22Rv1 (cell line): ENCODE measurements at regions not wholly inside any gene's neighbourhood (a gene's known extent, or its start where the extent isn't known, plus 50 kb on each side); places are given as distances from the start of the nearest gene placed in this dataset.

Experiments
- H3K27ac ChIP-seq: fragments of 450-650 bp; 2 replicates; pipeline ENCODE4 v1.5.1; 2017
- ZFX ChIP-seq: fragments of 450-650 bp; IDR thresholded peaks from 2 replicates; pipeline ENCODE4 v1.6.1; 2017; ENCODE audit warnings: antibody characterized with exemption, borderline replicate concordance
- TF ChIP-seq, protein P1 (sequence below): fragments of 450-650 bp; IDR thresholded peaks from 2 replicates; pipeline ENCODE4 v1.5.1; 2017; ENCODE audit warnings: mild to moderate bottlenecking

DNA sequence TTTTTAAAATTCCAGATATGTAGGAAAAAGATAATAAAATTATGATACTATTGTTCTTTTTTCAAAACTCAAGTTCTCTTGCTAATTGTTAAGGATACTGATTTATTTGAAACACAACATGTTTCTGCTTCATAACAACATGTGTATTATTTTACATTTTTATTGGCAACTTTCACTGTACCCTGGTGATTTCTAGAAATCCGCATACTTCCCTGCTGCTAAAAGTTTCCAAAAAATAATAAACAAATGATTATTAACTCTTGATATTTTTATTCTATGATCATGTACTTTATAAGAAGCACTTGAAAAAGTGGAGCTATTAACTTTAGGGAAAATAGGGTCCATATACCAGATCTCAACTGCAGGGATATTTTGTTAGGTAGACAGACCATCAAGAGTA lies 71.2 kb upstream of the HCCS start:
- H3K27ac ChIP-seq, result no peak overlapping the region
- TF ChIP-seq, protein P1, sequence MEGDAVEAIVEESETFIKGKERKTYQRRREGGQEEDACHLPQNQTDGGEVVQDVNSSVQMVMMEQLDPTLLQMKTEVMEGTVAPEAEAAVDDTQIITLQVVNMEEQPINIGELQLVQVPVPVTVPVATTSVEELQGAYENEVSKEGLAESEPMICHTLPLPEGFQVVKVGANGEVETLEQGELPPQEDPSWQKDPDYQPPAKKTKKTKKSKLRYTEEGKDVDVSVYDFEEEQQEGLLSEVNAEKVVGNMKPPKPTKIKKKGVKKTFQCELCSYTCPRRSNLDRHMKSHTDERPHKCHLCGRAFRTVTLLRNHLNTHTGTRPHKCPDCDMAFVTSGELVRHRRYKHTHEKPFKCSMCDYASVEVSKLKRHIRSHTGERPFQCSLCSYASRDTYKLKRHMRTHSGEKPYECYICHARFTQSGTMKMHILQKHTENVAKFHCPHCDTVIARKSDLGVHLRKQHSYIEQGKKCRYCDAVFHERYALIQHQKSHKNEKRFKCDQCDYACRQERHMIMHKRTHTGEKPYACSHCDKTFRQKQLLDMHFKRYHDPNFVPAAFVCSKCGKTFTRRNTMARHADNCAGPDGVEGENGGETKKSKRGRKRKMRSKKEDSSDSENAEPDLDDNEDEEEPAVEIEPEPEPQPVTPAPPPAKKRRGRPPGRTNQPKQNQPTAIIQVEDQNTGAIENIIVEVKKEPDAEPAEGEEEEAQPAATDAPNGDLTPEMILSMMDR, result no peak
- TF ChIP-seq ZFX, result no peak

DNA sequence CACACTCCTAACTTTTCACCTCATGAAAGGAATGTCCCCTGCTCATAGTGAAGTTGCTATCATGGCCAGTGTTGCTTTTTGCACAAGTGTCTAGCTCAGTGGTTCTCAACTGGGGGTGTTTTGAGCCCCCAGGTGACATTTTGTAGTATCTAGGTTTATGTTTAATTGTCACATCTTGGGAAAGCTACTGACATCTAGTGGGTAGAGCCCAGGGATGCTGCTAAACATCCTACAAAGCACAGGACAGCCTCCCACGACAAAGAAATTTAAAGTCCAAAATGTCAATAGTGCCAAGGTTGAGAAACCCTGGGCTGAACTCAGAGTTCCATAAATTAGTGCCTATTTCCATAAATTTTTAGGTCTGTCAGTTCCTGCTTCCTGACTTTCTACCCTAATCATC lies 70.7 kb upstream of the HCCS start:
- TF ChIP-seq, protein P1, result no peak
- no peak for TF ChIP-seq ZFX
- no peak overlapping the region for H3K27ac ChIP-seq

DNA sequence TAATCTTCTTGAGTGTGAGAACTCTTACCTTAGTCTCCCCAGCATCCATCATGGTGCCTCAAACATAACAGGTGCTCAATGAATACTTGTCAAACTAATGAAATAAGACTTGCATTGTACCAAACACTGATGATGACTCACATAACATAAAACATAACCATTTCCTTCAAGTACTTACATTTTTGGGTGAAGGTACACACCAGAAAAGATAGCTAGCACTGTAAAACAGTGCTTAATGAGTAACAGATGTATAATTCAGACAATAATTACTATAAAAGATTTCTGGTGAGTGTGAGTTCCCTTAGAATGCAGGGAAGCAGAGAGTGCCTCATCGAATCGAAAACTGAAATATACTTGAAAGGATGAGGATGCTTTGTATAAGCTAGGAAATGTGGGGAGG lies 70.1 kb upstream of the HCCS start:
- no peak for TF ChIP-seq ZFX
- TF ChIP-seq, protein P1, result no peak
- no peak overlapping the region for H3K27ac ChIP-seq

DNA sequence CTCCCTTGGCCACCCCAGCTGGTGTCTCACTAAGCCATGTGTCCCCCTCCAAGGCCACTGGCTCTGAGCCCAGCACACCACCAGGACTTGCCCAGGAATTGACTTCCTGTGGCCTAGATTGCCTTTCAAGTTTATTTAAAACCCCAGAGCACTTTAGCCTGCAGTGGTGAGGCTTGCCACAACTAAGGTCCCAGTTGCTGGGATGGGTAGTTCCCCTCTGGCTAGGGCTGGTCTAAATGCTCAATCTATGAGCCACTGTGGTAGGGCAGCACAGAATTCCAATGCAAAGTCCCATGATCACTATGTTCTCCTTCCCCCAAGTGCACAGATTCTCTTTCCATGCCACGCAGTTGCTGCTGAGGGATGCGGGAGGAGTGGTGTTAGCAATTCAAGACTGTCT lies 61.1 kb upstream of the HCCS start:
- TF ChIP-seq, protein P1, result no peak
- no peak for TF ChIP-seq ZFX
- H3K27ac ChIP-seq, result no peak overlapping the region

DNA sequence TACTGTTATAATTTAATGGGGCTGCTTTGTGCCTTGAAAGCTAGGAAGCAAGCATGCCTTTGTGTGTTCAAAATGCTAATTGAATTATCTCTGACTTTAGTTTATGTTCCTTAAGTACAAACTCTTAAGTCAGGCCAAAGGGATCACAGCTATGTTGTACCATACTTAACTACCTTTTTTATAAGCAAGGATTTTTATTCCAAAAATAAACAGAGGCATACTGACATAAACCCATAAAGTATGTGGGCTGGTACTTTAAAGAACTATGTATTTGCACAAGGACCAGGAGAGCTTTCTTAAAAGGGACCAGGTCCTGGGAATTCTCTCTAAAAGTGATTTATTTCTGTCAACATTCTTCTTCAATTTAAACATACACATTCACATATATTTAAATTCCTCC lies 57.8 kb upstream of the HCCS start:
- TF ChIP-seq, protein P1, result no peak
- TF ChIP-seq ZFX, result no peak

DNA sequence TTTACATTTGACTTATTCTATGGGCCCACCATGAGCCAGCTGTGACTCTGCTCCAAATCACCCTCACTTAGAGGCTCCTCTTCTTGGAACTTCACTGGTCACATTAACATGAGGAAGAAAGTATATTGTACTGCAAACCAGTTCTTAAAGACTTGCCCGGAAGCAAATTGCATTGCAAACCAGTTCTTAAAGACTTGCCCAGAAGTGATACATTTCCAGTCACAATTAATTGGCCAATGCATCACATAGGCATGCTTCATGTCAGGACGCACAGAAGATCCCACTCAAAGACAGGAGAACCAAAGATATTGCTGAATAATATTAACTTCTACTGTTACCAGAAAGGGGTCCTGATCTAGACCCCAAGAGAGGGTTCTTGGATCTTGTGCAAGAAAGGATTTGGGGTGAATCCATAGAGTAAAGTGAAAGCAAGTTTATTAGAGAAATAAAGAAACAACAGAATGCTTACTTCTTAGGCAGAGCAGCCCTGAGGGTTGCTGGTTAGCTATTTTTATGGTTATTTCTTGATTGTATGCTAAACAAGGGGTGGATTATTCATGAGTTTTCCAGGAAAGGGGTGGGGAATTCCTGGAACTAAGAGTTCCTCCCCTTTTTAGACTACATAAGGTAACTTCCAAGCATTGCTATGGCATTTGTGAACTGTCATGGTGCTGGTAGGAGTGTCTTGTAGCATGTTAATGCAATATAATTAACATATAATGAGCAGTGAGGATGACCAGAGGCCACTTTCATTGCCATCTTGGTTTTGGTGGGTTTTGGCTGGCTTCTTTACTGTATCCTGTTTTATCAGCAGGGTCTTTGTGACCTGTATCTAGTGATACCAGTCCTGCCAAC lies 54.6 kb upstream of the HCCS start:
- H3K27ac ChIP-seq, result no peak overlapping the region
- TF ChIP-seq, protein P1, result no peak
- no peak for TF ChIP-seq ZFX

More for the DNA sequence above, 57.8 kb upstream of the HCCS start:
- no peak overlapping the region for H3K27ac ChIP-seq

DNA sequence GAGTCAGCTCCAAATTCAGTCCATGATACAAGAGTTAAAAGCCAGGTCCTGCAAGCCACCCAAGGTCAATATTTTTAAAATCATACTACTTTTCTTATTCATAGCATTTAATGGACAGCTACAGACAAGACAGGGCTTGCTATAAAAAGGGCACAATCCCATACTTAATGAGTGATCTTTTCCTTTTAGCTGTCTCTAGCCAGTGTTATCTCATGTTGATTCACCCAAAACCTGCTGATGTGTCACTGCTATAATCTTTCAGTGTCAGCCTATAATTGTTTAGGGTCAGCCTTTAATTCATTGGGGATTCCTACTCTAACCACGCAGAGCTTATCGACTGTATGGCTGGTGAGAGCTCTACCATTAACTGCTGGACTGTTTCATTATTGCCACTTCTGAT lies 51.2 kb upstream of the HCCS start:
- no peak overlapping the region for H3K27ac ChIP-seq
- TF ChIP-seq, protein P1, result no peak
